ENCODE measurements at regions not wholly inside any gene's neighbourhood (a gene's known extent, or its start where the extent isn't known, plus 50 kb on each side); places are given as distances from the start of the nearest gene placed in this dataset.
"Not testable (repeated sequence)": the region's sequence is repeated elsewhere in the genome, so short reads cannot be mapped to it uniquely, and the experiment has no call there.

GRCh38 chrX:147498796-147499195 lies 412.9 kb upstream of the FMR1 start:
- DNase-seq = no peak
- intact Hi-C loops (cut with DNase I; ENCODE audit: low total_unique reads) = no loop called here
- H3K9me3 ChIP-seq = no peaks in the 10 kb centered on the region
- H3K27me3 ChIP-seq = no peaks in the 10 kb centered on the region
- no peaks in the 10 kb centered on the region for H3K4me1 ChIP-seq
- no peaks in the 10 kb centered on the region for H3K36me3 ChIP-seq
- no peak overlapping the region for H3K4me3 ChIP-seq
- TF ChIP-seq POLR2A (IDR thresholded peaks at IDR 0.05) = no peak
- TF ChIP-seq, protein P1, sequence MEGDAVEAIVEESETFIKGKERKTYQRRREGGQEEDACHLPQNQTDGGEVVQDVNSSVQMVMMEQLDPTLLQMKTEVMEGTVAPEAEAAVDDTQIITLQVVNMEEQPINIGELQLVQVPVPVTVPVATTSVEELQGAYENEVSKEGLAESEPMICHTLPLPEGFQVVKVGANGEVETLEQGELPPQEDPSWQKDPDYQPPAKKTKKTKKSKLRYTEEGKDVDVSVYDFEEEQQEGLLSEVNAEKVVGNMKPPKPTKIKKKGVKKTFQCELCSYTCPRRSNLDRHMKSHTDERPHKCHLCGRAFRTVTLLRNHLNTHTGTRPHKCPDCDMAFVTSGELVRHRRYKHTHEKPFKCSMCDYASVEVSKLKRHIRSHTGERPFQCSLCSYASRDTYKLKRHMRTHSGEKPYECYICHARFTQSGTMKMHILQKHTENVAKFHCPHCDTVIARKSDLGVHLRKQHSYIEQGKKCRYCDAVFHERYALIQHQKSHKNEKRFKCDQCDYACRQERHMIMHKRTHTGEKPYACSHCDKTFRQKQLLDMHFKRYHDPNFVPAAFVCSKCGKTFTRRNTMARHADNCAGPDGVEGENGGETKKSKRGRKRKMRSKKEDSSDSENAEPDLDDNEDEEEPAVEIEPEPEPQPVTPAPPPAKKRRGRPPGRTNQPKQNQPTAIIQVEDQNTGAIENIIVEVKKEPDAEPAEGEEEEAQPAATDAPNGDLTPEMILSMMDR (IDR thresholded peaks at IDR 0.05) = no peak
- no peak overlapping the region for H3K27ac ChIP-seq

GRCh38 chrX:147522981-147523380 lies 388.7 kb upstream of the FMR1 start:
- H3K9me3 ChIP-seq = no peaks in the 10 kb centered on the region
- H3K27me3 ChIP-seq = no peaks in the 10 kb centered on the region
- H3K4me1 ChIP-seq = no peaks in the 10 kb centered on the region
- H3K36me3 ChIP-seq = no peaks in the 10 kb centered on the region
- no peak overlapping the region for H3K27ac ChIP-seq
- TF ChIP-seq, protein P1 (IDR thresholded peaks at IDR 0.05) = no peak
- no peak for TF ChIP-seq POLR2A (IDR thresholded peaks at IDR 0.05)
- intact Hi-C loops (cut with DNase I; ENCODE audit: low total_unique reads) = no loop called here
- no peak overlapping the region for H3K4me3 ChIP-seq
- DNase-seq = no peak

- no peak overlapping the region for H3K27ac ChIP-seq
- H3K36me3 ChIP-seq = no peaks in the 10 kb centered on the region
- H3K4me1 ChIP-seq = no peaks in the 10 kb centered on the region
- no peaks in the 10 kb centered on the region for H3K9me3 ChIP-seq
- H3K4me3 ChIP-seq = no peak overlapping the region
- no peak for DNase-seq
- TF ChIP-seq POLR2A (IDR thresholded peaks at IDR 0.05) = no peak
- TF ChIP-seq, protein P1 (IDR thresholded peaks at IDR 0.05) = no peak
- no peaks in the 10 kb centered on the region for H3K27me3 ChIP-seq
- intact Hi-C loops (cut with DNase I; ENCODE audit: low total_unique reads) = no loop called here
Measured at GRCh38 chrX:147533426-147533825, 378.3 kb upstream of the FMR1 start.

DNA sequence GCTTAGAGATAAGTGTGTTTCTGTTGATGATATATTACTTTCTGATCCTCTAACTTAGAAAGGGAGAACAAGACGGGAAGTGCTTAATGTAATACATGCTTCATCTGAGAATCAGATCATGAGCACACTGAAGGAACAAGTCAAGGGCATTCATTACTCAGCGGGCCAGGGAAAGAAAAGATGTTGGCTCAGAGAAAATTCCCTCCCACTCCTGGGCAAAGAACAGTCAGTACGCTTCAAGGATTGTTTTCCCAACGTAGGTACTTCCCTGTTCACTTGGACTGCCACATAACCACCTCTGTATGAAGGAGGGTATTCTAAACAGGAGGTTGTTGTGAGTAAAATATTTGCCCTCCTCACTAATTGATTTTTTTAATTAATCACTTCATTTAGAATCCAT lies 374.5 kb upstream of the FMR1 start:
- Histone ChIP-seq H3K9me3 (no peaks in the 10 kb centered on the region), H3K4me3 (no peak overlapping the region), H3K27me3 (no peaks in the 10 kb centered on the region), H3K36me3 (no peaks in the 10 kb centered on the region), H3K27ac (no peak overlapping the region), H3K4me1 (no peaks in the 10 kb centered on the region)
- intact Hi-C loops (cut with DNase I; ENCODE audit: low total_unique reads) = no loop called here
- TF ChIP-seq, protein P1 (IDR thresholded peaks at IDR 0.05) = no peak
- no peak for TF ChIP-seq POLR2A (IDR thresholded peaks at IDR 0.05)
- no peak for DNase-seq

GRCh38 chrX:147548023-147548422 lies 363.7 kb upstream of the FMR1 start:
- H3K4me1 ChIP-seq; intact Hi-C loops (cut with DNase I; ENCODE audit: low total_unique reads); H3K27ac ChIP-seq; H3K36me3 ChIP-seq; DNase-seq; H3K9me3 ChIP-seq; H3K27me3 ChIP-seq; H3K4me3 ChIP-seq: not testable (repeated sequence)

GRCh38 chrX:147550217-147550616 lies 361.5 kb upstream of the FMR1 start:
- intact Hi-C loops (cut with DNase I; ENCODE audit: low total_unique reads) = no loop called here
- no peaks in the 10 kb centered on the region for H3K9me3 ChIP-seq
- no peaks in the 10 kb centered on the region for H3K27me3 ChIP-seq
- no peak overlapping the region for H3K27ac ChIP-seq
- no peaks in the 10 kb centered on the region for H3K36me3 ChIP-seq
- DNase-seq = no peak
- no peak for TF ChIP-seq POLR2A (IDR thresholded peaks at IDR 0.05)
- TF ChIP-seq, protein P1 (IDR thresholded peaks at IDR 0.05) = no peak
- no peaks in the 10 kb centered on the region for H3K4me1 ChIP-seq
- no peak overlapping the region for H3K4me3 ChIP-seq

Measured in uterus (tissue), 3 donors.